GM21717 (cell line): ENCODE measurements at regions not wholly inside any gene's neighbourhood (a gene's known extent, or its start where the extent isn't known, plus 50 kb on each side); places are given as distances from the start of the nearest gene placed in this dataset.

Experiments
- ATAC-seq: cut with Tn5 transposase; IDR thresholded peaks from one replicate; pipeline ENCODE4 v1.9.1; 2021; ENCODE audit warnings: mild to moderate bottlenecking, moderate library complexity; ENCODE audit not compliant: unreplicated experiment

- no peak for ATAC-seq
These were observed 126.4 kb upstream of the KIRREL3 start for GRCh38 chr11:127126986-127127385.

GRCh38 chr11:127119356-127119755 lies 118.8 kb upstream of the KIRREL3 start:
- no peak for ATAC-seq

DNA sequence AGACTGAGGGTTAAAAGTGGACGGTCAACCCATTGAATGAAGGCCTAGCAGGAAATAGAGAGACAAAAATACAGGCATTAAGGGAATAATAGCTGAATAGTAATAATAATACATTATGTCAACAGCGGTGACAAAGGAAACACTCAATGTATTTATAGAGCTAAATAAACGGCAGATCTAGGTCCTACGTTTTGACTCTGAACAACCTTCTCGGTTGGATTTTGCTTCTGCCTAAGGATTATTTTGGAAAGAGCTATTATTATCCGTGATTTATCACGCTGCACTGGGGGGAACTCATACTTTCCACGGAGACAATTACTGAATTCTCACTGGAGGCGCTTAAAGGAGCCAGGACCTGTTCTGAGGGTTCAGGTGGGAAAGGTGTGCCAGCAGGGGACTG lies 118.2 kb upstream of the KIRREL3 start:
- ATAC-seq = no peak

DNA sequence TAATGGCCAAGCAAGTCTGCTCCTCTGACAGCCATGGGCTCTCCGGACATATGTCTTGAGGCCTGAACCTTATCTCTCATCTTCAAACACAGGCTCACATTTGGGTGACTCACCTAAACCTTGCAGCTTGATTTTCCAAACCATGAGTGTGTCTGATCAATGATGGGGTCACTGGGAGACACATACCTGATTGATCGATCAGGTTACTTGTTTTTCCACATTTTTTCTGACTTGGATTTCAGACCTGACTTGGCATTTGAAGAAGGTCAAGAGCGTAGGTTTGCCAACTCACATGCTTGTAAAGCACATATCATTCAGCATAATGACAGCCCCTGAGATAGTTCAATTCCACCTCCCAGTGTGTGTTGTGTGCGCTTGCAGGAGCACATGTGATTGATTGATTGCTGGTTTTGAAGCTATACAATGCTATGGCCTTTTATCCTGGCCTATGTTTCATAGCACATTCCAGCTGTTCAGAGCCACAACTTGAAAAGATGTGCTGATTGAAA lies 116.7 kb upstream of the KIRREL3 start:
- ATAC-seq = no peak

DNA sequence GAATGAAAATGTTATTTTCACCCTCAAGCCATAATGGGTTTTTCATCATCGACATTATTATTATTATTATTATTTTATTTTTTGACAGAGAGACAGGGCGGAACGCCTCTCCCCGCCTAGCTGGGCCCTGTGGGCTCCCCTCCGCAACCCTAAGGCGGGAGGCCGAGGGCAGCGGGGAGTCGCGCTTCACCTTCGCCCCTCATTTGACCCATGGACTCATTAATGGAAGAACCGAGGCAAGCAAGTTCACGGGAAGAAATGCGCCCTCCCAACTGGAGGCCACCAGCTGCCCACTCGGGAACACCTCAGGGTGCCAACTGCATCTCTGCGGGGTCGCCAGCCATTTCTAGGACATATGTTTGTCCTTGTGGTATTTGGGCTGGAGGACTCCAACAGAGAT lies 115.3 kb upstream of the KIRREL3 start:
- ATAC-seq = no peak

DNA sequence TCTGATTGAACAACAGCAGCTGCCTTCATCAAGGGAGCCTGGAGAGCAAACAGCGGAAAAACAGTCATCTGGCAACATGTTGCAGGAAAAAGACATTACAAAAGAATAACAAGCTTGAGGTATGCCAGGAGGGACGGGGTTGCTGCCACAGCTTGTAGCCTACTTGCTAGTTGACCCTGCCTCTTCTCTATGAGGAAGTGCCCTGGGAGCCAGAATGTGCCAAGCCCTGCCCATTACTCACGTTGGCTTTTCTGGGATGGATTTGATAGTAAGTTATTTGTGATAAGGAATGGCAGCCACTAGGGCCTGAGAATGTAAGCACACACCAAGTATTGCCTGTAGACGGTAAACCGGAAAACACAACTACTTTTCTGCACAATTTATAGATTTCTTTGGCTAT lies 113.5 kb upstream of the KIRREL3 start:
- no peak for ATAC-seq

DNA sequence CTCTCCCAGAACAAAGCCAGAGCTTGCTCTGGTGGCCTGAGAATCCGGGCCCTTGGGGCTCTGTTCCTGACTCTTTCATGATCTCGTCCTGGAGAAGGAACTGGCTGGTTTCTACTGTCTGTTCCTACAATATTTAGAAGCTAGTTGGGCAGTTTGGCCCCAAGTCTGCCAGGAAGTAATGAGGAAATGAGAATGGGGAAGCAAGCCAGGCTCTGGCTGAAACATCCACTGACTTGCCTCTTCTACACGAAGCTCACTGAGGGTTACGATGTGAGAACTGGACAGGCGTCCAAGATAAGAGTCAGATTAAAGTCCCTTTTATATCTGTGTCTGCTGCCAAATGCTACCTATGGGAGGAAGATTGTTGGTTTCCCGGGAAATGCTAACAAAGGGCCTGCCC lies 110.0 kb upstream of the KIRREL3 start:
- no peak for ATAC-seq

DNA sequence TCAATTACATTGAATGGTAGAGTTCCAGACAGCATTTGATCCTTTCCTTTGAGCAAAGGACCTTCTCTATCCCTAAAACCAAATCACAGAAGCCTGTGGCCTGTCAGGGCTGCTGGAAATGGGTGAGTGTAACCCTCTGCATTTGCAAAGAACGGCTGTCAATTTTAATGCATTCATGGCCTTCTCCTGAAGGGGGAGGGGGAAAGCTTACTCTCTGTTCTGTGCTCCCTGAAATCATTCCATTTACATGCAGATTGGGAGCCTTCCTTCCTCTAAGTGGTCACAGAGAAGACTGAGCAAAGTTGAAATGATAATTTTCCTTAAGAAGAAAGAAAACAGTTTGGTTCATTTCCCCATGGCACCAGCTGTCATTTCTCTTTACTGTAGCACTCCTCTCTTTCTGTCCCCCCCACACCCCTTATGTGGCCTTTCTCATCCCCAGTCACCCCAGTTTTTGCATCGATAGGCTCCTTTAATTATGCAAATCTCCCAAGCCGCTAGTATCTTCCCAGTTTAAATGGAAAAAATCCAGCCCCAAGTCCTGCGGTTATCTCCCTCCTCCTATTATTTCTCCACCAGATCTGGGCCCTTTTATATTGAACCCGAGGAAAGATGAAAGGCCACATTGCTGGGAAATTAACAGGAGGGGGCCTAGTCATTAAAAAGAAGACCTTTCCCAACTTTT lies 109.4 kb upstream of the KIRREL3 start:
- no peak for ATAC-seq

DNA sequence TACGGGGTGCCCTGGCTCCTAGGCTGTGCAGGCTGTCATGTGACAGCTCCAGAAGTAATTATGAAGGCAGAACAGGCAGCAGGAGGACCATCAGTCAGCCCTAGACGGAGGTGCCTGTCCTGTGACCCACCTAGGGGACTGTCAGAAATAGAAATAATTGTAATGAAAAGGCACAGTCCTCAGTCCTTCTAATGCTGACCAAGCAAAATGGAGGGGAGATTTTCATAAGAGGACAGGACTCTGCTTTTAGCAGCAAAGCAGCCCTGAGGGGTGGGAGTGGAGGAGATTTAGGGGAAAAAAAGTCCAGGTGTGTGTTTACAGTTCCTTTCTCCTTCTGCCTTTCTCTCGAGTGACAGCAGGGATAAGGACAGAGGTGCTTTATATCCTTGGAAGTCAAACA lies 108.3 kb upstream of the KIRREL3 start:
- ATAC-seq = no peak

DNA sequence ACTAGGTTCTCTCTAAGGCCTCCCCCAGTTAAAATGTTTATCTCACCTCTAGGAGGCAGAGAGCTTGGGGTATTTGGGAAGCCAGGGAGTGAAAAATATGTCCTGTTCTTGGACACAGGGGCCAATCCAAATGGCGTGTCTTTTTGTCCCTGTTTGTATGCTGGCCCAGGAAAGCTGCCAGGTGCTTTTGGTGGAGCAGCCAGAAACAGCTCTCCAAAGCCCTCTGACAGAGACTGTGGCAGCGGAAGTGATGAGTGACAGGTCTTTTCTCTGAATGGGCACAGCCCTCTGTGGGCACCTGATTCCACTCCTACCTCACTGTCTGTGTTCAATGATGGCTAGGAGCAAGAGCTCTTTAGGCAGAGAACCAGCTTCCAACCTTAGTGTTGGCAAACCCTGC lies 106.4 kb upstream of the KIRREL3 start:
- ATAC-seq = no peak

GRCh38 chr11:127105593-127106541 lies 105.3 kb upstream of the KIRREL3 start:
- no peak for ATAC-seq

DNA sequence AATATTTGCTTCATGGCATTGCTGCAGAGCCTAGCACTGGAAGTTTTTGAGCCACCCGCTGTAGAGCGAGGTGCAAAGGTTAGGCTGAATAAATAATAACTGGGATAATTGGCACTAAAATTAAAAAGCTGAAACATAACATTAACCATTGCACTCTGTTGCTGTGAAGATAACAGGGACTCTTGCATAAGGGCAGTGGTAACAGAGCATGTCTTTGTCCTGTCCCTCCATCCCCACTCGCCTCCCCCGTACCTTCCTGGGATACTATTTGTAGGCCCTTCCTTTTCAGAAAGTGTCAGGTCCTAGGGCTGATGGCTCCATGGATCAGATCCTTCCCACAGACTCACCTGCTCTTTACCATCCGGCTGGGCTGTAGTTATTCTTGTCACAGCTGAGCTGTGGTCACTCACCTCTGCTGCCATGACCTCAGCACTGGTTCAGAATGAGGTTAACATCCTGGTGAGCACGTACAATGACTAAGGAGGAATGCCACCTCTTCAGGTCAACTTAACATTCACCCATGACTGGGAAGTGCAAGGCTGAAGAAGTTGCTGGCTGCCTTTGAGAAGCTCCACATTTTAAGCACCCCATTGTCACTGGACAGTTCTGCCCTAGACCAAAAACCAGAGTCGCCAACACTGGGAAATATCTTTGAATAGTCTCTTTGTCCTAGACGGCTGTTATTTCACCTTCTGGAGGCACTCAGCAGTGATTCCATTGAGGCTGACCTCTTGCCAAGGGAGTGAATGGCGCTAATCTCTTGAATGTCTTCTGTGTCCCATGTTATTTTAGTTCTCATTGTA lies 103.2 kb upstream of the KIRREL3 start:
- ATAC-seq = no peak

DNA sequence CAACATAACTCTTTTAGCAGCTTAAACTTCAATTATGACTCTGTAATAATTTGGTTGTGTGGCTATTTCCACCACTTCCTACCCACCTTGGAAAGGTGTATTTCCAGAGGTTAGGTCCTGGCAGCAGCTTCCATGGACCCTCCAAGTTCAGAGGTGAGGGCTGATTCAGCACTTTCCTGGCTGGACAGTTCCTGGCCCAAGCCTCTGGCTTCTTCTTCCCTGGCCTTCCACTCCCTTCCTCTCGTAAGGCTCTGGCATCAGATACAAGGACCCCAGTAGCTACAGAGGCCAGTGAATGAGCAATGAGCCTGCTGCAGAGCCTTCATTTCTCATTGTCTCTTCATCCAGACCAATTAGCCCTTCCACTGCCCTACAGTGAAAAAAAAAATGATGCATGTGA lies 98.1 kb upstream of the KIRREL3 start:
- ATAC-seq = no peak

- ATAC-seq = no peak
These were observed 80.2 kb upstream of the KIRREL3 start for GRCh38 chr11:127080735-127081134.

DNA sequence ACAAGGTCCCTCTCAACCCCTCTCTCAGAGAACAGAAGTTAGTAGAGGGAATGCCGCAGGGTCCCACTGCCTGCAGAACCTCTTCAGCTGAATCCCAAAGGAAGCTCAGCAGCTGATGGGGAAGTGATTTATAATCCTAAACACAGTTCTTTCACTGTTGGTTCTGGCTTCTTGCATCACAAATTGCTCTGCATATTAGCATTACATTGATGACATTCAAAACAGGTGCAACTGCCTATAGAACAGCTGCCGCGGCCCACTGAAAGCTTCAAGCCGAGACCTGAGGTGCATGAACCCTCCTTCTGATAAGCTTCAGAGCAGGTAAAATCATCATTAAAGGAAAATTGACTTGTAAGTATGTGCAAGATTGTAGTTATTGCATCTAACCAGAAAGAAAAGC lies 75.2 kb upstream of the KIRREL3 start:
- ATAC-seq = no peak

DNA sequence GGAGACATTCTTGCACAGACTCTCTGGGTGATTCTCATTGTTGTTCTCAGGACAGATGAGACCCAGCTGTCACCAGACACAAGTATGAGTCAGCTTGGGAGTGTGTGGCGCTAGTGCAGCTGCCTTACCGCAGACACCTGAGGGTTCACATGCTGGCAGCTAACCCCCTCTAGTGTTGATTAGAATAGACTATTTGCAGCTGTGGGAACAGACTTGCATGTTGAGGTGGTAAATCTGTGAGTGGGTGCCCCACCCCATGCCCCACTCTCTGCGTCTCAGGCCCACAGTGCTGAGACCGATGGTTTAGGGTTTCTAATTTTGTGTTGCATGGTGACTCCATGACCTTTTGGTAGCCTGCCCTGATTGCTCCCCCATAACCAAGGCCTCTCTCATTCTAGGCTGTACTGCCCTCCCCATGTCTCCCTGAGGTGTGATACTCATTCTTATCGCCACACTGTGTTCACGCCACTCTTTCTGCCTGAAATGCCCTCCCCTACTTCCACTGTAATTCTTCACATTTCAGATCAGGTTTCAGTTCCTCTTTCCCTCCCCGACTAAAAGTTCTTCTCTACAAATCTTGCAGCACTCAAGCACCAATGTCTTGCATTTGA lies 73.7 kb upstream of the KIRREL3 start:
- peak; percentile 99 for ATAC-seq

DNA sequence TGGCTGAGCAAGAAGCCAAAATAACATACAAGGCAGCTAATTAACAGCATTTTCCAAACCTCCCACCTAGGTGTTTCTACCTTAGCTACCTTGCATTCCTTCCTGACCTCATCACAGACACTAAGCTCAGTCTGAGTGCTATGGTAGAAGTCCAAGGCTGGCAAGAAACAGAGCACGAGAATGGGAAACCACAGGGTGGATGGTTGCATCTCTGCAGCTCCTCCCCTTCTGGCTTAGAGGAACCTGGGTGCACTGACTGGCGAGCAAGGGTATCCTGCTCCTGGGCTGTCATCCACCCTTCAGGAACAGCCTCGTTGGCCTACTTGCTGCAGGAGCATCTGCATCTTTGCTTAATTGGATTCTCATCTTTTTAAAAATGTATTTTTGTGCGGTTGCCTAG lies 73.1 kb upstream of the KIRREL3 start:
- no peak for ATAC-seq

GRCh38 chr11:127071606-127072005 lies 71.0 kb upstream of the KIRREL3 start:
- no peak for ATAC-seq

GRCh38 chr11:127070808-127071207 lies 70.2 kb upstream of the KIRREL3 start:
- no peak for ATAC-seq

GRCh38 chr11:127066401-127067090 lies 66.0 kb upstream of the KIRREL3 start:
- ATAC-seq = no peak
